Fibroblast of lung (primary cell): ENCODE measurements at regions not wholly inside any gene's neighbourhood (a gene's known extent, or its start where the extent isn't known, plus 50 kb on each side); places are given as distances from the start of the nearest gene placed in this dataset.
"Not testable (repeated sequence)": the region's sequence is repeated elsewhere in the genome, so short reads cannot be mapped to it uniquely, and the experiment has no call there.

Experiments used
- EZH2 ChIP-seq: IDR thresholded peaks from 2 replicates; pipeline ENCODE4 v1.5.1; 2012; ENCODE audit warnings: low read length, control low read depth, mild to moderate bottlenecking; ENCODE audit errors: missing control alignments
- TF ChIP-seq, protein P1 (sequence below), 2 donors: IDR thresholded peaks in 1 of 2; conservative IDR thresholded peaks in 1 of 2; 1 replicate in 1 of 2; 2 replicates in 1 of 2; pipeline ENCODE4 v1.5.1; 2011 to 2012; ENCODE audit warnings: low read length in 2 of 2, control low read depth in 1 of 2, inconsistent platforms in 1 of 2, low read depth in 1 of 2, mild to moderate bottlenecking in 1 of 2

DNA sequence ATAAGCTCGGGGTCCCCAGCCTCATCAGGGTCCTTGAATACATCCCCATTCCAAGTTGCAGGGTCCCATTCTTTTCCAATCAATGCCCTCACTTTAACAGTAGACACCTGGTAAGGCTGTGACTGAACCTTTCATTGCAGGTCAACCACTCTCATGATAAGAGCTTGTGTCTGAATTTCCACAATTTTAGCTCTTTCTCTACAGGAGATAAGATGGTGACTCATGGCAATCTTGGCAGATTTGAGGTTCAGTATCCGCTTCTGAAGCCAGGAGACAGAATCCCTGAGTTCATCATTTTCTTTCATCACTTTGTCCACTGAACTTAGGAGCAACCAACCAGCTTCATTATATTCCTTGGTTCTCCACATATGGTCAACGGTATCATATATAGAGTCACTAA lies 409.9 kb downstream of the TMEM232 start:
- TF ChIP-seq, protein P1, sequence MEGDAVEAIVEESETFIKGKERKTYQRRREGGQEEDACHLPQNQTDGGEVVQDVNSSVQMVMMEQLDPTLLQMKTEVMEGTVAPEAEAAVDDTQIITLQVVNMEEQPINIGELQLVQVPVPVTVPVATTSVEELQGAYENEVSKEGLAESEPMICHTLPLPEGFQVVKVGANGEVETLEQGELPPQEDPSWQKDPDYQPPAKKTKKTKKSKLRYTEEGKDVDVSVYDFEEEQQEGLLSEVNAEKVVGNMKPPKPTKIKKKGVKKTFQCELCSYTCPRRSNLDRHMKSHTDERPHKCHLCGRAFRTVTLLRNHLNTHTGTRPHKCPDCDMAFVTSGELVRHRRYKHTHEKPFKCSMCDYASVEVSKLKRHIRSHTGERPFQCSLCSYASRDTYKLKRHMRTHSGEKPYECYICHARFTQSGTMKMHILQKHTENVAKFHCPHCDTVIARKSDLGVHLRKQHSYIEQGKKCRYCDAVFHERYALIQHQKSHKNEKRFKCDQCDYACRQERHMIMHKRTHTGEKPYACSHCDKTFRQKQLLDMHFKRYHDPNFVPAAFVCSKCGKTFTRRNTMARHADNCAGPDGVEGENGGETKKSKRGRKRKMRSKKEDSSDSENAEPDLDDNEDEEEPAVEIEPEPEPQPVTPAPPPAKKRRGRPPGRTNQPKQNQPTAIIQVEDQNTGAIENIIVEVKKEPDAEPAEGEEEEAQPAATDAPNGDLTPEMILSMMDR (conservative IDR thresholded peaks at IDR 0.05 in 1 of 2, IDR thresholded peaks at IDR 0.05 in 1 of 2; ENCODE audit: low read depth in 1 of 2, low read length in 2 of 2) = not testable (repeated sequence)
- not testable (repeated sequence) for TF ChIP-seq EZH2
